ENCODE measurements at regions not wholly inside any gene's neighbourhood (a gene's known extent, or its start where the extent isn't known, plus 50 kb on each side); places are given as distances from the start of the nearest gene placed in this dataset.

DNA sequence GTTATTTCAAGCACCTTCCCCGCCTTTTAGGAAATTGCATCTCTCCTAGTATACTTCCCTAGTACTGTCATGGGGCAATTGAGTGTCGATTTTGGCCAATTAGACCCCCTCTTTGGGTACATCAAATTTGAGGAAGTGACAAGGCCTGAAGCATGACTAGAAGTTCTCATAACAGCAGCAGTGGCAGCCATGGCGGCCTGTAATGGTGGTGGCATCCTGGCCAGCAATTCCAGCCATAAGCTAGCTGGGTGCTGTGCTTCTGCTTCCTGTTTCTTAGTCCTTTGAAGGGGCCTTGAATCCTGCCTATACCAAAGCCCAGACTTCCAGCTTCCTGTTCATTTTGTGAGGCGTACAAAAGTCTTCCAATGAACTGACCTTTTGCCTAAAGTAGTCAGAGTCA lies 523.1 kb downstream of the PLCL1 start:
- TF ChIP-seq ZNF274 (IDR thresholded peaks at IDR 0.05; ENCODE audit: low read depth, low read length) (no peak), SUZ12 (IDR thresholded peaks at IDR 0.05; ENCODE audit: extremely low read depth, insufficient read depth, insufficient read length) (no peak), YY1 (IDR thresholded peaks at IDR 0.05; ENCODE audit: insufficient read depth, insufficient read length) (no peak)
- Histone ChIP-seq H3K9ac (ENCODE audit: insufficient read length, low read depth) (no peak overlapping the region), H3K4me3 (ENCODE audit: insufficient read length, low read depth) (no peak overlapping the region), H3K36me3 (ENCODE audit: insufficient read depth, insufficient read length, low read length) (no peaks in the 10 kb centered on the region), H3K27me3 (ENCODE audit: insufficient read depth, insufficient read length) (no peaks in the 10 kb centered on the region), H3K9me3 (ENCODE audit: insufficient read depth, low read length) (no peaks in the 10 kb centered on the region), H3K4me1 (ENCODE audit: insufficient read depth, insufficient read length) (no peaks in the 10 kb centered on the region)
- no peak for DNase-seq (ENCODE audit: low read depth, low spot score)

DNA sequence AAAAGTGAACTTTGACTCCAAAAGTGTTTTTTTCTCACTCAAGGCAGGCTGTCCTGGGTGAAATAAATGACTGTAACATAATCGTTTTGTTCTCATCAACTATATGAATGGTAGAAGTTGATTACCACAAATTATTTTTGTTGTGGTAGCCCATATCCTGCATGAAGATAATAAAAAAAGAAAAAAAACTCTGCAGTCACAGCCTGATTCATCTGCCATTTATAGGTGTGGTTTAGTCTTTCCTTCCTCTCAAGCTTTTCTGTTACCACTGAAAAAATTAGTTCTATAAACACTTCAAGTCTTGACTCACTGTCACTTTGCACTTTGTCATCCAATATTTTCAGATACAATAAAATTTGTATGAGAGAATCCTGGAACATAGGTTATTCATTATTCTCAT lies 522.0 kb downstream of the PLCL1 start:
- no peak for TF ChIP-seq YY1 (IDR thresholded peaks at IDR 0.05; ENCODE audit: insufficient read depth, insufficient read length)
- no peak for TF ChIP-seq ZNF274 (IDR thresholded peaks at IDR 0.05; ENCODE audit: low read depth, low read length)
- TF ChIP-seq SUZ12 (IDR thresholded peaks at IDR 0.05; ENCODE audit: extremely low read depth, insufficient read depth, insufficient read length), result no peak

DNA sequence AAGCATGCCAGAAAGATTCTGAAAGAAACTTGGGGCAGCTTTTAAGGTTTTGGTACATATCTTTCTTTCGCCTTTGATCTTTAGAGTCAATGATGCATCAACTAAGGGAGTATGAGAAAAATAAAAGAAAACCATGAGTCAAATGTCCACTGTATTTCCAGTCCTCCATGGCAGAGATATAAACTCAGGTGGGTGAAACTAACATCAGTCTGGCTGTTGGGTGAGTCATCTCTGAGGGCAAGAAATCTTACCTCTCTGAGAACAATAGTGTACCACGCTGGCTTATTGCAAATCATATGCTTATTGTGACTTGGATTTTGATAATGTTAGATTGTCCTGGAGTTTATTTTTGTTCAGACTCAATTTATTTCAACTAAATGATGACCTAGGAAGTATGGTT lies 521.0 kb downstream of the PLCL1 start:
- Histone ChIP-seq H3K4me1 (ENCODE audit: insufficient read depth, insufficient read length) (no peaks in the 10 kb centered on the region), H3K36me3 (ENCODE audit: insufficient read depth, insufficient read length, low read length) (no peaks in the 10 kb centered on the region), H3K9me3 (ENCODE audit: insufficient read depth, low read length) (no peaks in the 10 kb centered on the region), H3K9ac (ENCODE audit: insufficient read length, low read depth) (no peak overlapping the region), H3K27me3 (ENCODE audit: insufficient read depth, insufficient read length) (no peaks in the 10 kb centered on the region), H3K4me3 (ENCODE audit: insufficient read length, low read depth) (no peak overlapping the region)
- no peak for DNase-seq (ENCODE audit: low read depth, low spot score)
- TF ChIP-seq SUZ12 (IDR thresholded peaks at IDR 0.05; ENCODE audit: extremely low read depth, insufficient read depth, insufficient read length), result no peak
- no peak for TF ChIP-seq ZNF274 (IDR thresholded peaks at IDR 0.05; ENCODE audit: low read depth, low read length)
- TF ChIP-seq YY1 (IDR thresholded peaks at IDR 0.05; ENCODE audit: insufficient read depth, insufficient read length), result no peak

More for the DNA sequence above, 522.0 kb downstream of the PLCL1 start:
- H3K4me1 ChIP-seq (ENCODE audit: insufficient read depth, insufficient read length), result no peaks in the 10 kb centered on the region
- no peak overlapping the region for H3K4me3 ChIP-seq (ENCODE audit: insufficient read length, low read depth)
- no peaks in the 10 kb centered on the region for H3K27me3 ChIP-seq (ENCODE audit: insufficient read depth, insufficient read length)
- no peaks in the 10 kb centered on the region for H3K36me3 ChIP-seq (ENCODE audit: insufficient read depth, insufficient read length, low read length)
- H3K9me3 ChIP-seq (ENCODE audit: insufficient read depth, low read length), result no peaks in the 10 kb centered on the region
- no peak for DNase-seq (ENCODE audit: low read depth, low spot score)
- H3K9ac ChIP-seq (ENCODE audit: insufficient read length, low read depth), result no peak overlapping the region

DNA sequence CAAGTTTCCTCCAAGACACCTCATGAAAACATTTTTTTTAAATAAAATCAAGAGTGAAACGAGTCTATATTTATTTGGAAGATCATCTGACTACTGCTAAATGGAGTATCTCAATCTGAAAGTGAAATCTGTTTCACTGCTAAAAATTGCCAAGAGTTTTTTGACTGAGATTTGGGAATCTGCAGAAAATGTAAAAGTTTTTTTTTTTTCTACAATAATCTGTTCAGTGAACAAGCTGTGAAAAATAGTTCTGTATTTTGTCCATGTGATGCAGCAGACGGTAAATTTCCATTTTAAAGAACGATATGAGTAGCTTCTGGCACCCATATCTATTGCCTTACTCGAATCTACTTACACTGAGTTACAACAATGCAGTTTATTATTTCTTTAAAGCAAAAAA lies 519.7 kb downstream of the PLCL1 start:
- Histone ChIP-seq H3K9me3 (ENCODE audit: insufficient read depth, low read length) (no peaks in the 10 kb centered on the region), H3K9ac (ENCODE audit: insufficient read length, low read depth) (no peak overlapping the region), H3K36me3 (ENCODE audit: insufficient read depth, insufficient read length, low read length) (no peaks in the 10 kb centered on the region), H3K4me3 (ENCODE audit: insufficient read length, low read depth) (no peak overlapping the region), H3K4me1 (ENCODE audit: insufficient read depth, insufficient read length) (no peaks in the 10 kb centered on the region), H3K27me3 (ENCODE audit: insufficient read depth, insufficient read length) (no peaks in the 10 kb centered on the region)
- no peak for DNase-seq (ENCODE audit: low read depth, low spot score)
- TF ChIP-seq YY1 (IDR thresholded peaks at IDR 0.05; ENCODE audit: insufficient read depth, insufficient read length) (no peak), ZNF274 (IDR thresholded peaks at IDR 0.05; ENCODE audit: low read depth, low read length) (no peak), SUZ12 (IDR thresholded peaks at IDR 0.05; ENCODE audit: extremely low read depth, insufficient read depth, insufficient read length) (no peak)

DNA sequence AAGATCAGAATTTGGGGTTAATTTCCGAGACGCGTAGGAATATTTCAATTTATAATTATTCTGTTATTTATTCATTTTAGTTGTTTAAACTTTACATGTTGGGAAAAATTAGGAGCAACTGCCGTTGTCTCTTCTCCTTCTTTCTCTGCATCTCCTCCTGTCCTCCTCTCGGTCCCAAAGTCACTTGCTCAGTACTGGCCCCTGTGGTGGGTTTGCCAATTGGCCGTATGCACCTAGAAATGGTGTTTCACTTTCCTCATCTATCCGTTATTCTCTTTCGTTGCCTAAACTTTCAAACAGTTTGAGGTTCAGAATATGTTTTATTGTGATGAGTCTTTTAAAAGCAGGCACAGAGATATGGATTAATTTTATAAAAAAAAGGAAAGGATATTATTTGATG lies 517.9 kb downstream of the PLCL1 start:
- Histone ChIP-seq H3K4me1 (ENCODE audit: insufficient read depth, insufficient read length) (no peaks in the 10 kb centered on the region), H3K36me3 (ENCODE audit: insufficient read depth, insufficient read length, low read length) (no peaks in the 10 kb centered on the region), H3K27me3 (ENCODE audit: insufficient read depth, insufficient read length) (no peaks in the 10 kb centered on the region), H3K9me3 (ENCODE audit: insufficient read depth, low read length) (no peaks in the 10 kb centered on the region), H3K4me3 (ENCODE audit: insufficient read length, low read depth) (no peak overlapping the region), H3K9ac (ENCODE audit: insufficient read length, low read depth) (no peak overlapping the region)
- TF ChIP-seq YY1 (IDR thresholded peaks at IDR 0.05; ENCODE audit: insufficient read depth, insufficient read length) (no peak), ZNF274 (IDR thresholded peaks at IDR 0.05; ENCODE audit: low read depth, low read length) (no peak), SUZ12 (IDR thresholded peaks at IDR 0.05; ENCODE audit: extremely low read depth, insufficient read depth, insufficient read length) (no peak)
- DNase-seq (ENCODE audit: low read depth, low spot score), result no peak

DNA sequence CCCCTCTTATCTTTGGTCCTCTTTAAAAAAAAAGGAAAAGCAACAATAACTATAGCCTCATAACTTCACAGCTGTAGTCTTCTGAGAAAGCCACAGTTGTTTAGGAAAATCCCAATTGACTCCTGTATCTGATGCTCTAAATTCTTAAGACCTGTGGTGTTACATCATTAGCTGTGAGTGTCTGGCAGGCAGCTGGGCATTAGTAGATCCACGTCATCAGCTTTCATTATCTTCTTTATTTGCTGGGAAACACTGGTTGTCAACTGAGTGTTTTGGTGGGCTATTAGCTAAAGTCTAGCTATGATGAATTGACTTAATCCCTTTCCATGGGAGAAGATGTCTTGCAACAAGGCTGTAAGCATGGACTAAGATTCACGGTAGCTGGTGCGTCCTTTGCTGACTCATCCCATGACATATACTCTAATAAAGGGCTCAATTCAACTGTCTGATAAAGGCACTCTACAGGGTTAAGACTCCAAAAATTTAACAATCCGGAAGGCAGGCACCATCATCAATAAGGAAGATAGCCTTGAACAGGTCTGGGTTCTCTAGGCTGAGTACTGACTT lies 517.2 kb downstream of the PLCL1 start:
- Histone ChIP-seq H3K4me1 (ENCODE audit: insufficient read depth, insufficient read length) (no peaks in the 10 kb centered on the region), H3K9me3 (ENCODE audit: insufficient read depth, low read length) (no peaks in the 10 kb centered on the region), H3K36me3 (ENCODE audit: insufficient read depth, insufficient read length, low read length) (no peaks in the 10 kb centered on the region), H3K9ac (ENCODE audit: insufficient read length, low read depth) (no peak overlapping the region), H3K4me3 (ENCODE audit: insufficient read length, low read depth) (no peak overlapping the region), H3K27me3 (ENCODE audit: insufficient read depth, insufficient read length) (no peaks in the 10 kb centered on the region)
- DNase-seq (ENCODE audit: low read depth, low spot score), result no peak
- TF ChIP-seq YY1 (IDR thresholded peaks at IDR 0.05; ENCODE audit: insufficient read depth, insufficient read length), result no peak
- TF ChIP-seq SUZ12 (IDR thresholded peaks at IDR 0.05; ENCODE audit: extremely low read depth, insufficient read depth, insufficient read length), result no peak
- no peak for TF ChIP-seq ZNF274 (IDR thresholded peaks at IDR 0.05; ENCODE audit: low read depth, low read length)

DNA sequence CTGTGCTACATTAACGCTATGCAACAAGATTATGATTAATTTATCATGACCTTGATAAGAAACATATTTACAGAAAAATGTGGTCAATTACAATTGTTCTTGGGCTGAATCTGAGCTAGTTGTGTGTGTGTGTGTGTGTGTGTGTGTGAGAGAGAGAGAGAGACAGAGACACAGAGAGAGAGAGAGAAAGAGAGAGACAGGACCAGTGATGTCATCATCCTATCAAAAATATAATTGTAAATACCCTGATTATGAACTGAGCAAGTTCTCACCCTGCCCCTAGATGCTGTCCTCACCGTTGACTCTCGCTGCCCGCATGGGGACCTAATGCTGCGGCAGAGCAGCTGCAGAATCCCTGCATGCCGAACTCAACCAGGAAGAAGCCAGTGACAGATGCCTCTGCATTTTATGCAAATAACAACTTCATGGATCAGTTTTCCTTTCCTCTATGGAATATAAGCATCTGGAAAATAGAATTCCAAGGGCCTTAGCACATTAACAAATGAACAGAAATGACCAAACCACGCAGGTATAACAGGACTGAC lies 512.5 kb downstream of the PLCL1 start:
- DNase-seq (ENCODE audit: low read depth, low spot score), result no peak
- Histone ChIP-seq H3K9ac (ENCODE audit: insufficient read length, low read depth) (no peak overlapping the region), H3K36me3 (ENCODE audit: insufficient read depth, insufficient read length, low read length) (no peaks in the 10 kb centered on the region), H3K27me3 (ENCODE audit: insufficient read depth, insufficient read length) (no peaks in the 10 kb centered on the region), H3K4me3 (ENCODE audit: insufficient read length, low read depth) (no peak overlapping the region), H3K9me3 (ENCODE audit: insufficient read depth, low read length) (no peaks in the 10 kb centered on the region), H3K4me1 (ENCODE audit: insufficient read depth, insufficient read length) (no peaks in the 10 kb centered on the region)
- TF ChIP-seq SUZ12 (IDR thresholded peaks at IDR 0.05; ENCODE audit: extremely low read depth, insufficient read depth, insufficient read length), result no peak
- no peak for TF ChIP-seq YY1 (IDR thresholded peaks at IDR 0.05; ENCODE audit: insufficient read depth, insufficient read length)
- no peak for TF ChIP-seq ZNF274 (IDR thresholded peaks at IDR 0.05; ENCODE audit: low read depth, low read length)
